ENCODE measurements at regions not wholly inside any gene's neighbourhood (a gene's known extent, or its start where the extent isn't known, plus 50 kb on each side); places are given as distances from the start of the nearest gene placed in this dataset.

- no peak for DNase-seq
- Histone ChIP-seq H3K27ac (replicated peaks) (no peak overlapping the region), H3K4me1 (peaks cover 40% of the 10 kb centered on the region), H3K27me3 (ENCODE audit: low read depth) (no peaks in the 10 kb centered on the region), H3K4me3 (no peak overlapping the region), H3K9me3 (replicated peaks) (no peaks in the 10 kb centered on the region), H3K36me3 (no peaks in the 10 kb centered on the region)
- no peak for TF ChIP-seq CTCF (IDR thresholded peaks at IDR 0.05; ENCODE audit: borderline replicate concordance)
- intact Hi-C loops (cut with micrococcal nuclease), result no loop called here
Measured at GRCh38 chr5:125042261-125042890, 295.9 kb upstream of the ZNF608 start.

DNA sequence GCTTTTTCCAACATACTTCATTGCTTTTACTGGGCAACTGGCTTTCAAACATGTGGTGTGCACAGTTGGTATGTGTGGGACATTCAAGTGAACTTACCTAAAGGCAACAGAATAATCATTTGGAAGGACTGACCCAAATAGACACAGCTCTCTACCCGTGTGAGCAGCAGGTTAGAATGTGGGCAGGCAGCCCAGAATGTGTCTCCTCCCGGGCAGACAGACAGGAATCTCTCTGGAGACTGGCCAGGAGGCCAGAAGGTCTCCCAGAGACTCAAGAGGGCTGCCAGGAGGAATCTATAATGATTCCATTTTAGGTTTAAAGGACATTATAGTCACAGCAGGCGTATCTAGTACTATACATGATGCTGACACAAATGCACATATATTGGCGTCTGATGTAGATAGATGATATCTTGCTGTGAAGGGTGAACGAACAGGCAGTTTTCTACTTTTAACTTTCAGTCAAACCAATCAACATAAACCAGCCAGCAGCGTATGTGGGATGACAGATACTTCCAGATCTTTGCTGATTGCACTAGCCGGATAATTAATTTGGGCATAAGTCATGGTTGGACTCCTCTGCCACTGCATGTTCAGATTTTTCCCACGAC lies 297.4 kb upstream of the ZNF608 start:
- Histone ChIP-seq H3K27me3 (ENCODE audit: low read depth) (no peaks in the 10 kb centered on the region), H3K36me3 (no peaks in the 10 kb centered on the region), H3K4me1 (peaks cover 40% of the 10 kb centered on the region), H3K9me3 (replicated peaks) (no peaks in the 10 kb centered on the region), H3K27ac (replicated peaks) (peak overlapping the region; percentile 47), H3K4me3 (no peak overlapping the region)
- intact Hi-C loops (cut with micrococcal nuclease), result no loop called here
- DNase-seq, result peak; percentile 78
- no peak for TF ChIP-seq CTCF (IDR thresholded peaks at IDR 0.05; ENCODE audit: borderline replicate concordance)

GRCh38 chr5:125044491-125045282 lies 298.2 kb upstream of the ZNF608 start:
- intact Hi-C loops (cut with micrococcal nuclease), result no loop called here
- Histone ChIP-seq H3K9me3 (replicated peaks) (no peaks in the 10 kb centered on the region), H3K27ac (replicated peaks) (no peak overlapping the region), H3K27me3 (ENCODE audit: low read depth) (no peaks in the 10 kb centered on the region), H3K4me3 (no peak overlapping the region), H3K36me3 (no peaks in the 10 kb centered on the region), H3K4me1 (peaks cover 40% of the 10 kb centered on the region)
- DNase-seq, result no peak
- no peak for TF ChIP-seq CTCF (IDR thresholded peaks at IDR 0.05; ENCODE audit: borderline replicate concordance)

- no peaks in the 10 kb centered on the region for H3K9me3 ChIP-seq (replicated peaks)
- H3K4me3 ChIP-seq, result no peak overlapping the region
- H3K4me1 ChIP-seq, result peaks cover 40% of the 10 kb centered on the region
- no peak for DNase-seq
- H3K27me3 ChIP-seq (ENCODE audit: low read depth), result no peaks in the 10 kb centered on the region
- H3K36me3 ChIP-seq, result no peaks in the 10 kb centered on the region
- no peak for TF ChIP-seq CTCF (IDR thresholded peaks at IDR 0.05; ENCODE audit: borderline replicate concordance)
- no peak overlapping the region for H3K27ac ChIP-seq (replicated peaks)
- intact Hi-C loops (cut with micrococcal nuclease), result no loop called here
Measured at GRCh38 chr5:125045646-125046045, 299.2 kb upstream of the ZNF608 start.

DNA sequence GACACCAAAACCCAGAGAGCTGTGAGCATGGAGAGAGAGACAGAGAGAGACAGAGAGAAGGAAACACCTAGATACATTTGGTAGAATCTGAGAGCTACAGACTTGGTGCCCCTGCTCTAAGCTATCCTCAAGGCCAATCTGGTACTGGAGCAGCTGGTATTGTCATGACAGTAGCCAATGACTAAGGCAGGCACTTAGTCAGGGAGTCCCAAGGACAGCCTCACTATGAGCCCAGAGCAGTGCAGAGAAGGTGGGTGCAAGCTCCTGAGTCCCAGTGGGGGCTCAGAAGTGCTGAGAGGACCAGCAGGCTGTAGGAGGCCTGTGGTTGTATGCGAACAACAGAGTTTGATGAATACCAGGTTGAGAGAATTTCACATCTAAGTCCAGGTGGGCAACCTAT lies 300.4 kb upstream of the ZNF608 start:
- no peak for TF ChIP-seq CTCF (IDR thresholded peaks at IDR 0.05; ENCODE audit: borderline replicate concordance)
- peaks cover 30% of the 10 kb centered on the region for H3K4me1 ChIP-seq
- no peaks in the 10 kb centered on the region for H3K36me3 ChIP-seq
- intact Hi-C loops (cut with micrococcal nuclease), result no loop called here
- no peaks in the 10 kb centered on the region for H3K27me3 ChIP-seq (ENCODE audit: low read depth)
- no peak overlapping the region for H3K4me3 ChIP-seq
- no peak for DNase-seq
- no peak overlapping the region for H3K27ac ChIP-seq (replicated peaks)
- H3K9me3 ChIP-seq (replicated peaks), result no peaks in the 10 kb centered on the region

All from left ventricle myocardium inferior (tissue), 1 donor.